Neural progenitor cell (in vitro differentiated cells): ENCODE measurements at regions not wholly inside any gene's neighbourhood (a gene's known extent, or its start where the extent isn't known, plus 50 kb on each side); places are given as distances from the start of the nearest gene placed in this dataset.
A peak's percentile ranks its signal among the peaks of the same experiment; 100 is the strongest.

Experiments
- DNase-seq: peaks from one replicate; pipeline ENCODE4 v3.0.0-alpha.2; 2016; ENCODE audit warnings: low spot score
- H2AFZ ChIP-seq: fragments of 200-600 bp; sonication (generic); replicated peaks from 2 replicates; pipeline ENCODE4 v1.6.1; 2016; ENCODE audit warnings: antibody characterized with exemption
- H3F3A ChIP-seq: fragments of 200-600 bp; sonication (generic); 2 replicates; pipeline ENCODE4 v1.6.1; 2016; ENCODE audit warnings: antibody characterized with exemption, low read depth
- H3K27ac ChIP-seq: fragments of 200-600 bp; sonication (generic); 2 replicates; pipeline ENCODE4 v1.5.1; 2016; ENCODE audit warnings: mild to moderate bottlenecking
- H3K27me3 ChIP-seq: fragments of 200-600 bp; sonication (generic); 2 replicates; pipeline ENCODE4 v1.6.1; 2016; ENCODE audit warnings: mild to moderate bottlenecking, moderate library complexity
- H3K36me3 ChIP-seq: fragments of 200-600 bp; sonication (generic); 2 replicates; pipeline ENCODE4 v1.5.1; 2016
- H3K4me1 ChIP-seq: fragments of 200-600 bp; sonication (generic); 2 replicates; pipeline ENCODE4 v1.6.1; 2016; ENCODE audit warnings: mixed run types
- H3K4me2 ChIP-seq: fragments of 200-600 bp; sonication (generic); 2 replicates; pipeline ENCODE4 v1.6.1; 2016
- H3K4me3 ChIP-seq: fragments of 200-600 bp; sonication (generic); 2 replicates; pipeline ENCODE4 v1.5.1; 2016
- H3K79me2 ChIP-seq: fragments of 200-600 bp; sonication (generic); 2 replicates; pipeline ENCODE4 v1.6.1; 2016; ENCODE audit warnings: low read depth
- H3K9ac ChIP-seq: fragments of 200-600 bp; sonication (generic); 2 replicates; pipeline ENCODE4 v1.6.1; 2016
- H3K9me3 ChIP-seq: fragments of 200-600 bp; sonication (generic); 2 replicates; pipeline ENCODE4 v1.5.1; 2016; ENCODE audit warnings: low read depth
- H4K20me1 ChIP-seq: fragments of 200-600 bp; sonication (generic); 2 replicates; pipeline ENCODE4 v1.6.1; 2016; ENCODE audit warnings: low read depth
- H3K27ac Mint-ChIP-seq: 3 replicates; pipeline ENCODE4 v1.8.0; 2021; ENCODE audit warnings: mixed read lengths
- H3K27me3 Mint-ChIP-seq: 2 replicates; pipeline ENCODE4 v1.8.0; 2022; ENCODE audit warnings: low read depth, mild to moderate bottlenecking, inconsistent platforms, moderate library complexity, mixed read lengths; ENCODE audit not compliant: insufficient read depth
- H3K36me3 Mint-ChIP-seq: 3 replicates; pipeline ENCODE4 v1.8.0; 2021; ENCODE audit warnings: mixed read lengths
- H3K4me1 Mint-ChIP-seq: 3 replicates; pipeline ENCODE4 v1.8.0; 2021; ENCODE audit warnings: mixed read lengths
- H3K4me3 Mint-ChIP-seq: 3 replicates; pipeline ENCODE4 v1.8.0; 2021; ENCODE audit warnings: mild to moderate bottlenecking, moderate library complexity, mixed read lengths
- H3K9me3 Mint-ChIP-seq: 3 replicates; pipeline ENCODE4 v1.8.0; 2020; ENCODE audit warnings: mixed read lengths
- CTCF ChIP-seq: fragments of 200-600 bp; sonication (generic); IDR thresholded peaks from 2 replicates; pipeline ENCODE4 v1.5.1; 2017; ENCODE audit warnings: antibody characterized with exemption, mild to moderate bottlenecking
- EZH2 ChIP-seq: fragments of 200-600 bp; sonication (generic); IDR thresholded peaks from 2 replicates; pipeline ENCODE4 v1.6.1; 2017; ENCODE audit warnings: antibody characterized with exemption, mild to moderate bottlenecking, moderate library complexity
- EZH2phosphoT487 ChIP-seq: fragments of 200-600 bp; sonication (generic); IDR thresholded peaks from 2 replicates; pipeline ENCODE4 v1.6.1; 2017; ENCODE audit warnings: antibody characterized with exemption

- Histone ChIP-seq H3K27me3 (no peaks in the 10 kb centered on the region), H3K4me1 (peaks cover 13% of the 10 kb centered on the region), H2AFZ (peak overlapping the region; percentile 83), H3K36me3 (no peaks in the 10 kb centered on the region), H3K9ac (no peak overlapping the region), H3K79me2 (no peaks in the 10 kb centered on the region), H3F3A (no peaks in the 10 kb centered on the region), H3K4me3 (no peak overlapping the region), H4K20me1 (no peaks in the 10 kb centered on the region), H3K27ac (no peak overlapping the region), H3K9me3 (no peaks in the 10 kb centered on the region), H3K4me2 (no peak overlapping the region)
- peak; percentile 4 for DNase-seq
- Mint-ChIP-seq H3K27ac (peak overlapping the region; percentile 25), H3K9me3 (no peaks in the 10 kb centered on the region), H3K27me3 (no peaks in the 10 kb centered on the region), H3K36me3 (no peaks in the 10 kb centered on the region), H3K4me1 (peaks cover 6% of the 10 kb centered on the region), H3K4me3 (no peak overlapping the region)
- TF ChIP-seq EZH2phosphoT487 (no peak), CTCF (no peak), EZH2 (no peak)
These were observed 598.1 kb upstream of the ADGRL4 start for GRCh38 chr1:79604490-79605198.

GRCh38 chr1:79603843-79604242 lies 597.3 kb upstream of the ADGRL4 start:
- Histone ChIP-seq H3K4me3 (no peak overlapping the region), H2AFZ (peak overlapping the region; percentile 83), H3K9me3 (no peaks in the 10 kb centered on the region), H3K4me1 (peaks cover 13% of the 10 kb centered on the region), H3K79me2 (no peaks in the 10 kb centered on the region), H3K27ac (no peak overlapping the region), H3K27me3 (no peaks in the 10 kb centered on the region), H3K4me2 (no peak overlapping the region), H3F3A (no peaks in the 10 kb centered on the region), H3K9ac (no peak overlapping the region), H3K36me3 (no peaks in the 10 kb centered on the region), H4K20me1 (no peaks in the 10 kb centered on the region)
- Mint-ChIP-seq H3K4me3 (no peak overlapping the region), H3K36me3 (no peaks in the 10 kb centered on the region), H3K9me3 (no peaks in the 10 kb centered on the region), H3K27me3 (no peaks in the 10 kb centered on the region), H3K4me1 (peaks cover 6% of the 10 kb centered on the region), H3K27ac (no peak overlapping the region)
- TF ChIP-seq EZH2phosphoT487 (no peak), EZH2 (no peak), CTCF (no peak)
- no peak for DNase-seq

GRCh38 chr1:79599257-79599656 lies 592.7 kb upstream of the ADGRL4 start:
- H3K9me3 Mint-ChIP-seq: no peaks in the 10 kb centered on the region
- Histone ChIP-seq H3K4me3 (no peak overlapping the region), H3F3A (no peaks in the 10 kb centered on the region), H2AFZ (no peak overlapping the region), H3K79me2 (no peaks in the 10 kb centered on the region), H3K27ac (no peak overlapping the region), H4K20me1 (no peaks in the 10 kb centered on the region), H3K4me1 (peaks cover 5% of the 10 kb centered on the region), H3K9ac (no peak overlapping the region), H3K27me3 (no peaks in the 10 kb centered on the region), H3K9me3 (no peaks in the 10 kb centered on the region), H3K4me2 (no peak overlapping the region), H3K36me3 (no peaks in the 10 kb centered on the region)
- DNase-seq: no peak
- TF ChIP-seq EZH2phosphoT487 (no peak), CTCF (no peak), EZH2 (no peak)
- H3K27me3 Mint-ChIP-seq: no peaks in the 10 kb centered on the region
- no peak overlapping the region for H3K27ac Mint-ChIP-seq
- H3K36me3 Mint-ChIP-seq: no peaks in the 10 kb centered on the region
- peaks cover under 1% of the 10 kb centered on the region for H3K4me1 Mint-ChIP-seq
- H3K4me3 Mint-ChIP-seq: no peak overlapping the region
